ENCODE measurements at regions not wholly inside any gene's neighbourhood (a gene's known extent, or its start where the extent isn't known, plus 50 kb on each side); places are given as distances from the start of the nearest gene placed in this dataset.

DNA sequence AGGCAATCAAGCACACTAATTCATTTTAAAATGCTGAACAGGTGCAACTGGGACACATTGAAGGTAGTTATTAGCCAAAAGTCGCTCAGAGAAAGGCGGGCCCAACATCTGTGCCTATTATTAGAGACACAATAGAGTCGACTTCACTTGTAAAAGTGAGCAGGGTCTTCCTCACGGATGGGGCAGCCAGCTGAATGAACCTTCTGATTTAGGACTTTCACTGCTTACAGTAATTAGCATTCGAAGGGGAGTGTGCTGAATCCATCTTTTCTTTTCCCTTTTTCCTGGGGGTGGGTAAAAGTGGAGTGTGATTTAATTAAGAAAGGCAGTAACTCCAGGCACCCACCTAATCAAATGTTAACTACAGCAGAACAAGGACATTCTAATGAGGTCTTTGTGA is 677.7 kb downstream of the DCDC2C start:
- TF ChIP-seq, protein P1, sequence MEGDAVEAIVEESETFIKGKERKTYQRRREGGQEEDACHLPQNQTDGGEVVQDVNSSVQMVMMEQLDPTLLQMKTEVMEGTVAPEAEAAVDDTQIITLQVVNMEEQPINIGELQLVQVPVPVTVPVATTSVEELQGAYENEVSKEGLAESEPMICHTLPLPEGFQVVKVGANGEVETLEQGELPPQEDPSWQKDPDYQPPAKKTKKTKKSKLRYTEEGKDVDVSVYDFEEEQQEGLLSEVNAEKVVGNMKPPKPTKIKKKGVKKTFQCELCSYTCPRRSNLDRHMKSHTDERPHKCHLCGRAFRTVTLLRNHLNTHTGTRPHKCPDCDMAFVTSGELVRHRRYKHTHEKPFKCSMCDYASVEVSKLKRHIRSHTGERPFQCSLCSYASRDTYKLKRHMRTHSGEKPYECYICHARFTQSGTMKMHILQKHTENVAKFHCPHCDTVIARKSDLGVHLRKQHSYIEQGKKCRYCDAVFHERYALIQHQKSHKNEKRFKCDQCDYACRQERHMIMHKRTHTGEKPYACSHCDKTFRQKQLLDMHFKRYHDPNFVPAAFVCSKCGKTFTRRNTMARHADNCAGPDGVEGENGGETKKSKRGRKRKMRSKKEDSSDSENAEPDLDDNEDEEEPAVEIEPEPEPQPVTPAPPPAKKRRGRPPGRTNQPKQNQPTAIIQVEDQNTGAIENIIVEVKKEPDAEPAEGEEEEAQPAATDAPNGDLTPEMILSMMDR (IDR thresholded peaks at IDR 0.05; ENCODE audit: extremely low read depth, missing control alignments): no peak
- DNase-seq (ENCODE audit: low spot score): no peak

DNA sequence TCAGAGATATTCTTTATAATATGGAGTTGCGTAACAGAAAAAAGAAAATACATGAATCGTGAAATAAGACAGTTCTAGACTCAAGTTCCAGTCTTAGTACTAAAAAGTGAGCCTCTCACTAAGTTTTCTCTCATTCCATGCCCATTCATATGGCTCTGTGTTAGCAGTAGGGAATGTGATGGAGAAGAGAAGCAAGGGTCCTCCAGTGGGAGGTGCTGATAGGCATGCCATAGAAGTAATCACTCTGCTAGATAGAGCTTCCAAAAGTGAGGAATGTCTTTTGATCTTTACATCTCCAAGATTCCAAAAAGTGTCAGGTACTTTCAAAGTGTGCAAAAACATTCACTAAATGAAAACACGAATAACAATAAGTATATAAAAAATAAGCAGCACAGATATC is 678.4 kb downstream of the DCDC2C start:
- TF ChIP-seq, protein P1 (IDR thresholded peaks at IDR 0.05; ENCODE audit: extremely low read depth, missing control alignments): no peak
- no peak for DNase-seq (ENCODE audit: low spot score)

DNA sequence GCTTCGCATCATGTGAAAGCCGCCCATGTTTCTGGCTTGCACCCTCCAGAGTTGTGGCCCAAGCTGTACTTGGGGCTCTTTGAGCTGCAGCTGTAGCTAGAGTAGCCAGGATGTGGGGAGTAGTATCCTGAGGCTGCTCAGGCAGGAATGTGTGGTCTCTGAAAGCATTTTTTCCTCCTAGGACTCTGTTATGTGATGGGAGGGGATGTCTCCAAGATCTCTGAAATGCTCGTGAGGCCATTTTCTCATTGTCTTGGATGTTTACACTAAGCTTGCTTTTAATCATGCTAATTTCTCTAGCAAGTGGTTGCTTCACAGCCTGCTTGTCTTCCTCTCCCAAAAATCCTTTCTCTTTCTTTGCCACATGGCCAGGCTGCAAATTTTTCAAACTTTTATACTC is 687.6 kb downstream of the DCDC2C start:
- TF ChIP-seq, protein P1 (IDR thresholded peaks at IDR 0.05; ENCODE audit: extremely low read depth, missing control alignments): no peak
- no peak for DNase-seq (ENCODE audit: low spot score)

GRCh38 chr2:4404363-4404762 is 701.0 kb downstream of the DCDC2C start:
- TF ChIP-seq, protein P1 (IDR thresholded peaks at IDR 0.05; ENCODE audit: extremely low read depth, missing control alignments): no peak
- DNase-seq (ENCODE audit: low spot score): no peak

- TF ChIP-seq, protein P1 (IDR thresholded peaks at IDR 0.05; ENCODE audit: extremely low read depth, missing control alignments): no peak
- DNase-seq (ENCODE audit: low spot score): no peak
Measured at GRCh38 chr2:4408321-4408720, 704.9 kb downstream of the DCDC2C start.

DNA sequence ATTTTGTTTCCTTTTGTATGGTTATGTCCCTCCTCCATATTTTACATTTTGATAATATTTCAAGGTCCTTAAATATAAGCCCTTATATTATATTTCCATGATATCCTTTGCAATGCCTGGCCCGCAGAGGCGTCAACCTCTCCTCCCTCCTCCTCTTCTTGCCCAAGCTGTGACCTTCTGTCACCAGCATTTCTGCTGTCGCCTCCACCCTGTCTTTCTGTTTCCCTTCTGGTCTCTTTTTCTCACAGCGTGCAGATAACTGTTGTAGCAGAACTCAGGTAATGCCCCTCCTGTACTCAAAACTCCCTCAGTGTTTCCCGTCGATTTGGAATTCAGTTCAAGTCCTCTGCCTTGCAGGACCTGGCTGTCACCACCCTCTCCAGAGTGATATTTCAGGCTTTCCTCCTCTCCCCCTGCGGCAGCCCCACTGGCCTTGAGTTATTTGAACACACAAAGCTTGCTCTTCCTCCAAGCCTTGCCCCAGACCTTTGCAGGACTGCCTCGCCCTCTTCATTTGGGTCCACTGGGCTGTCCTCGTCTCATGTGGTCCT is 709.3 kb downstream of the DCDC2C start:
- TF ChIP-seq, protein P1 (IDR thresholded peaks at IDR 0.05; ENCODE audit: extremely low read depth, missing control alignments): no peak
- DNase-seq (ENCODE audit: low spot score): no peak

- TF ChIP-seq, protein P1 (IDR thresholded peaks at IDR 0.05; ENCODE audit: extremely low read depth, missing control alignments): no peak
- no peak for DNase-seq (ENCODE audit: low spot score)
Measured at GRCh38 chr2:4415171-4415570, 711.8 kb downstream of the DCDC2C start.

Data from GM20000 (cell line).